OCI-LY1 (cell line): ENCODE measurements at regions not wholly inside any gene's neighbourhood (a gene's known extent, or its start where the extent isn't known, plus 50 kb on each side); places are given as distances from the start of the nearest gene placed in this dataset.

ENCODE experiments used
- H2AFZ ChIP-seq: fragments of 200-600 bp; sonication (generic), shearing (Covaris generic); 2 replicates; pipeline ENCODE4 v1.6.0; 2014; ENCODE audit warnings: antibody characterized with exemption, mild to moderate bottlenecking, low read length
- H3F3A ChIP-seq: fragments of 200-600 bp; sonication (generic), shearing (Covaris generic); 2 replicates; pipeline ENCODE4 v1.6.0; 2014; ENCODE audit warnings: mild to moderate bottlenecking, antibody characterized with exemption, low read length, moderate library complexity; ENCODE audit not compliant: insufficient read depth
- H3K27ac ChIP-seq: fragments of 200-600 bp; sonication (generic); 2 replicates; pipeline ENCODE4 v1.5.1; 2014; ENCODE audit warnings: low read length, mixed run types, mild to moderate bottlenecking, low read depth; ENCODE audit not compliant: poor library complexity, severe bottlenecking
- H3K27me3 ChIP-seq: fragments of 200-600 bp; sonication (generic); 2 replicates; pipeline ENCODE4 v1.6.0; 2014; ENCODE audit warnings: antibody characterized with exemption, mild to moderate bottlenecking, low read length, moderate library complexity; ENCODE audit not compliant: insufficient read depth
- H3K36me3 ChIP-seq: fragments of 200-600 bp; sonication (generic); 2 replicates; pipeline ENCODE4 v1.6.1; 2014; ENCODE audit warnings: mild to moderate bottlenecking, antibody characterized with exemption, low read length, moderate library complexity, mixed read lengths; ENCODE audit not compliant: insufficient read depth
- H3K4me1 ChIP-seq: fragments of 200-600 bp; sonication (generic); 2 replicates; pipeline ENCODE4 v1.5.1; 2014; ENCODE audit warnings: mild to moderate bottlenecking, low read length, moderate library complexity; ENCODE audit not compliant: insufficient read depth, severe bottlenecking
- H3K4me2 ChIP-seq: fragments of 200-600 bp; sonication (generic), shearing (Covaris generic); 2 replicates; pipeline ENCODE4 v1.6.1; 2014; ENCODE audit warnings: low read length
- H3K4me3 ChIP-seq: fragments of 200-600 bp; sonication (generic); 2 replicates; pipeline ENCODE4 v1.5.1; 2014; ENCODE audit warnings: low read length, low read depth, mild to moderate bottlenecking, mixed read lengths; ENCODE audit not compliant: poor library complexity, severe bottlenecking
- H3K79me2 ChIP-seq: fragments of 200-600 bp; shearing (Covaris generic); 2 replicates; pipeline ENCODE4 v1.6.1; 2016; ENCODE audit warnings: mixed run types, low read length, mixed read lengths; ENCODE audit not compliant: insufficient read depth
- H3K9ac ChIP-seq: fragments of 200-600 bp; sonication (generic), shearing (Covaris generic); 2 replicates; pipeline ENCODE4 v1.6.1; 2014; ENCODE audit warnings: mild to moderate bottlenecking, low read length, mixed read lengths
- H3K9me2 ChIP-seq: fragments of 200-600 bp; sonication (generic), shearing (Covaris generic); 2 replicates; pipeline ENCODE4 v1.6.1; 2014; ENCODE audit warnings: low read depth, mild to moderate bottlenecking, low read length, mixed read lengths
- H3K9me3 ChIP-seq: fragments of 200-600 bp; shearing (Covaris generic); 2 replicates; pipeline ENCODE4 v1.6.1; 2014; ENCODE audit warnings: low read length, mixed read lengths
- H4K20me1 ChIP-seq: fragments of 200-600 bp; sonication (generic), shearing (Covaris generic); 2 replicates; pipeline ENCODE4 v1.6.0; 2016; ENCODE audit warnings: mild to moderate bottlenecking, low read length; ENCODE audit not compliant: insufficient read depth
- CTCF ChIP-seq: fragments of 200-600 bp; sonication (generic), shearing (Covaris generic); IDR thresholded peaks from 2 replicates; pipeline ENCODE4 v1.5.1; 2017; ENCODE audit warnings: mild to moderate bottlenecking, antibody characterized with exemption, low read length, moderate library complexity, mixed read lengths
- EZH2 ChIP-seq: fragments of 200-600 bp; sonication (generic), shearing (Covaris generic); IDR thresholded peaks from 2 replicates; pipeline ENCODE4 v1.8.0; 2017; ENCODE audit warnings: borderline replicate concordance, mixed run types, mild to moderate bottlenecking, antibody characterized with exemption, low read length, moderate library complexity, mixed read lengths

GRCh38 chr5:67511911-67512310 lies 315.3 kb upstream of the CD180 start:
- H3F3A ChIP-seq = no peaks in the 10 kb centered on the region

GRCh38 chr5:67510204-67510603 lies 313.6 kb upstream of the CD180 start:
- Histone ChIP-seq H3K4me2 (no peak overlapping the region), H3K9me3 (no peaks in the 10 kb centered on the region), H3K4me1 (no peaks in the 10 kb centered on the region), H4K20me1 (no peaks in the 10 kb centered on the region), H3K9ac (no peak overlapping the region), H3F3A (no peaks in the 10 kb centered on the region), H3K4me3 (no peak overlapping the region), H3K27ac (no peak overlapping the region), H3K79me2 (no peaks in the 10 kb centered on the region), H3K36me3 (no peaks in the 10 kb centered on the region), H2AFZ (no peak overlapping the region), H3K9me2 (no peaks in the 10 kb centered on the region), H3K27me3 (no peaks in the 10 kb centered on the region)
- TF ChIP-seq CTCF (no peak), EZH2 (no peak)

More at GRCh38 chr5:67511911-67512310, 315.3 kb upstream of the CD180 start:
- no peaks in the 10 kb centered on the region for H3K79me2 ChIP-seq
- no peak overlapping the region for H3K27ac ChIP-seq
- H3K4me1 ChIP-seq = no peaks in the 10 kb centered on the region
- no peaks in the 10 kb centered on the region for H3K9me3 ChIP-seq
- no peak overlapping the region for H3K4me2 ChIP-seq
- H3K36me3 ChIP-seq = no peaks in the 10 kb centered on the region
- no peaks in the 10 kb centered on the region for H4K20me1 ChIP-seq
- H3K27me3 ChIP-seq = no peaks in the 10 kb centered on the region
- no peak for TF ChIP-seq EZH2
- no peak overlapping the region for H3K4me3 ChIP-seq
- no peak overlapping the region for H2AFZ ChIP-seq
- H3K9me2 ChIP-seq = no peaks in the 10 kb centered on the region
- no peak overlapping the region for H3K9ac ChIP-seq

- TF ChIP-seq EZH2 (no peak), CTCF (no peak)
- no peaks in the 10 kb centered on the region for H3K9me2 ChIP-seq
- no peak overlapping the region for H3K4me3 ChIP-seq
- H3F3A ChIP-seq = no peaks in the 10 kb centered on the region
- no peaks in the 10 kb centered on the region for H3K4me1 ChIP-seq
- no peaks in the 10 kb centered on the region for H3K79me2 ChIP-seq
- no peaks in the 10 kb centered on the region for H3K36me3 ChIP-seq
- H3K27ac ChIP-seq = no peak overlapping the region
- H3K9ac ChIP-seq = no peak overlapping the region
- H4K20me1 ChIP-seq = no peaks in the 10 kb centered on the region
- H3K9me3 ChIP-seq = no peaks in the 10 kb centered on the region
- no peak overlapping the region for H2AFZ ChIP-seq
- H3K27me3 ChIP-seq = no peaks in the 10 kb centered on the region
- no peak overlapping the region for H3K4me2 ChIP-seq
These were observed 313.0 kb upstream of the CD180 start for GRCh38 chr5:67509402-67510186.

- Histone ChIP-seq H3K36me3 (no peaks in the 10 kb centered on the region), H2AFZ (no peak overlapping the region), H3F3A (no peaks in the 10 kb centered on the region), H3K4me3 (no peak overlapping the region), H3K79me2 (no peaks in the 10 kb centered on the region), H3K4me1 (no peaks in the 10 kb centered on the region), H3K9me3 (no peaks in the 10 kb centered on the region), H3K27ac (no peak overlapping the region), H4K20me1 (no peaks in the 10 kb centered on the region), H3K4me2 (no peak overlapping the region), H3K27me3 (no peaks in the 10 kb centered on the region), H3K9ac (no peak overlapping the region), H3K9me2 (no peaks in the 10 kb centered on the region)
- TF ChIP-seq EZH2 (no peak), CTCF (no peak)
These were observed 309.6 kb upstream of the CD180 start for GRCh38 chr5:67506241-67506640.
